GM12864 (cell line): ENCODE measurements at regions not wholly inside any gene's neighbourhood (a gene's known extent, or its start where the extent isn't known, plus 50 kb on each side); places are given as distances from the start of the nearest gene placed in this dataset.

Experiments
- DNase-seq: peaks from one replicate; pipeline ENCODE4 v3.0.0-alpha.2; 2011; ENCODE audit warnings: low read depth
- H3K4me3 ChIP-seq: 2 replicates; pipeline ENCODE4 v1.5.1; 2011; ENCODE audit warnings: mild to moderate bottlenecking, low read depth, low read length, control low read depth
- CTCF ChIP-seq: IDR thresholded peaks from 2 replicates; pipeline ENCODE4 v1.5.1; 2011; ENCODE audit warnings: low read depth, mild to moderate bottlenecking, moderate library complexity, low read length, control low read depth, inconsistent platforms; ENCODE audit errors: missing control alignments

- no peak overlapping the region for H3K4me3 ChIP-seq
- no peak for TF ChIP-seq CTCF
- no peak for DNase-seq
Measured at GRCh38 chr14:28298156-28298555, 468.4 kb upstream of the FOXG1 start.

GRCh38 chr14:28299227-28299626 is 467.4 kb upstream of the FOXG1 start:
- H3K4me3 ChIP-seq = no peak overlapping the region
- no peak for TF ChIP-seq CTCF
- no peak for DNase-seq

- no peak for TF ChIP-seq CTCF
- no peak overlapping the region for H3K4me3 ChIP-seq
- DNase-seq = no peak
Measured at GRCh38 chr14:28300356-28300755, 466.2 kb upstream of the FOXG1 start.

GRCh38 chr14:28301179-28301578 is 465.4 kb upstream of the FOXG1 start:
- H3K4me3 ChIP-seq = no peak overlapping the region
- DNase-seq = no peak
- no peak for TF ChIP-seq CTCF

GRCh38 chr14:28303248-28303647 is 463.3 kb upstream of the FOXG1 start:
- DNase-seq = no peak
- H3K4me3 ChIP-seq = no peak overlapping the region
- no peak for TF ChIP-seq CTCF

GRCh38 chr14:28305938-28306337 is 460.6 kb upstream of the FOXG1 start:
- no peak for TF ChIP-seq CTCF
- no peak for DNase-seq
- no peak overlapping the region for H3K4me3 ChIP-seq

GRCh38 chr14:28307506-28307905 is 459.1 kb upstream of the FOXG1 start:
- TF ChIP-seq CTCF = no peak
- H3K4me3 ChIP-seq = no peak overlapping the region
- no peak for DNase-seq
